A549 (cell line): ENCODE measurements at regions not wholly inside any gene's neighbourhood (a gene's known extent, or its start where the extent isn't known, plus 50 kb on each side); places are given as distances from the start of the nearest gene placed in this dataset.

ENCODE experiments used
- EP300 ChIP-seq, 2 experiments: fragments of >200 bp; sonication (Bioruptor Twin); formaldehyde crosslinking; IDR thresholded peaks; 2 replicates in 1 of 2; 3 replicates in 1 of 2; pipeline ENCODE4 v1.6.1; 2016 to 2017
- POLR2A ChIP-seq: IDR thresholded peaks from 2 replicates; pipeline ENCODE4 v1.6.1; 2012; ENCODE audit warnings: mild to moderate bottlenecking, low read length
- ZC3H11A ChIP-seq: fragments of 450-650 bp; IDR thresholded peaks from 2 replicates; pipeline ENCODE4 v1.6.1; 2014; ENCODE audit warnings: antibody characterized with exemption, mild to moderate bottlenecking
- TF ChIP-seq, protein P1 (sequence below): fragments of >200 bp; sonication (Bioruptor Twin); formaldehyde crosslinking; IDR thresholded peaks from 3 replicates; pipeline ENCODE4 v1.5.1; 2016
- TF ChIP-seq, protein P2 (sequence below): fragments of 200-600 bp; sonication (generic); IDR thresholded peaks from 2 replicates; pipeline ENCODE4 v1.6.1; 2016; ENCODE audit warnings: antibody characterized with exemption, mild to moderate bottlenecking, moderate library complexity

DNA sequence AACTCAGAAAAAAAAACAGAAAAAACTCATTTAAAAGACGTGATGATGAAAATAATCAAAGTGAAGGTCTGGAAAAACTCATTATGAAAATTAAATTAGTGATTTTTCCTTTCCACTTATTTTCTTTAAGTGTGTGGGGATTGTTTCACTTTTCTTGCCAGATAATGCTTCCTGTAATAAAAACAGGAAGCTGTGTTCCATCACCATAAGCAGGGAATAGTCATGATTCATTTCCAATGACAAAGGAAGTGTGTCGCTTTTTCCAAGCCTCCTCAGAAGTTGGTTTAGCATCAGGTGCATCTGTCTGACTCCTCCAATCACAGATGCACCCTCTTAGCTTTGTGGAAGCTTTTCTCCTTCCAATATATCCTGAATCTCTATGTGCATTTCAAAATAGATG is 2068.7 kb downstream of the MAT2B start:
- TF ChIP-seq ZC3H11A, result no peak
- no peak for TF ChIP-seq POLR2A
- TF ChIP-seq, protein P1, sequence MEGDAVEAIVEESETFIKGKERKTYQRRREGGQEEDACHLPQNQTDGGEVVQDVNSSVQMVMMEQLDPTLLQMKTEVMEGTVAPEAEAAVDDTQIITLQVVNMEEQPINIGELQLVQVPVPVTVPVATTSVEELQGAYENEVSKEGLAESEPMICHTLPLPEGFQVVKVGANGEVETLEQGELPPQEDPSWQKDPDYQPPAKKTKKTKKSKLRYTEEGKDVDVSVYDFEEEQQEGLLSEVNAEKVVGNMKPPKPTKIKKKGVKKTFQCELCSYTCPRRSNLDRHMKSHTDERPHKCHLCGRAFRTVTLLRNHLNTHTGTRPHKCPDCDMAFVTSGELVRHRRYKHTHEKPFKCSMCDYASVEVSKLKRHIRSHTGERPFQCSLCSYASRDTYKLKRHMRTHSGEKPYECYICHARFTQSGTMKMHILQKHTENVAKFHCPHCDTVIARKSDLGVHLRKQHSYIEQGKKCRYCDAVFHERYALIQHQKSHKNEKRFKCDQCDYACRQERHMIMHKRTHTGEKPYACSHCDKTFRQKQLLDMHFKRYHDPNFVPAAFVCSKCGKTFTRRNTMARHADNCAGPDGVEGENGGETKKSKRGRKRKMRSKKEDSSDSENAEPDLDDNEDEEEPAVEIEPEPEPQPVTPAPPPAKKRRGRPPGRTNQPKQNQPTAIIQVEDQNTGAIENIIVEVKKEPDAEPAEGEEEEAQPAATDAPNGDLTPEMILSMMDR, result no peak
- TF ChIP-seq EP300 (IDR thresholded peaks at IDR 0.05), result no peak
- TF ChIP-seq, protein P2, sequence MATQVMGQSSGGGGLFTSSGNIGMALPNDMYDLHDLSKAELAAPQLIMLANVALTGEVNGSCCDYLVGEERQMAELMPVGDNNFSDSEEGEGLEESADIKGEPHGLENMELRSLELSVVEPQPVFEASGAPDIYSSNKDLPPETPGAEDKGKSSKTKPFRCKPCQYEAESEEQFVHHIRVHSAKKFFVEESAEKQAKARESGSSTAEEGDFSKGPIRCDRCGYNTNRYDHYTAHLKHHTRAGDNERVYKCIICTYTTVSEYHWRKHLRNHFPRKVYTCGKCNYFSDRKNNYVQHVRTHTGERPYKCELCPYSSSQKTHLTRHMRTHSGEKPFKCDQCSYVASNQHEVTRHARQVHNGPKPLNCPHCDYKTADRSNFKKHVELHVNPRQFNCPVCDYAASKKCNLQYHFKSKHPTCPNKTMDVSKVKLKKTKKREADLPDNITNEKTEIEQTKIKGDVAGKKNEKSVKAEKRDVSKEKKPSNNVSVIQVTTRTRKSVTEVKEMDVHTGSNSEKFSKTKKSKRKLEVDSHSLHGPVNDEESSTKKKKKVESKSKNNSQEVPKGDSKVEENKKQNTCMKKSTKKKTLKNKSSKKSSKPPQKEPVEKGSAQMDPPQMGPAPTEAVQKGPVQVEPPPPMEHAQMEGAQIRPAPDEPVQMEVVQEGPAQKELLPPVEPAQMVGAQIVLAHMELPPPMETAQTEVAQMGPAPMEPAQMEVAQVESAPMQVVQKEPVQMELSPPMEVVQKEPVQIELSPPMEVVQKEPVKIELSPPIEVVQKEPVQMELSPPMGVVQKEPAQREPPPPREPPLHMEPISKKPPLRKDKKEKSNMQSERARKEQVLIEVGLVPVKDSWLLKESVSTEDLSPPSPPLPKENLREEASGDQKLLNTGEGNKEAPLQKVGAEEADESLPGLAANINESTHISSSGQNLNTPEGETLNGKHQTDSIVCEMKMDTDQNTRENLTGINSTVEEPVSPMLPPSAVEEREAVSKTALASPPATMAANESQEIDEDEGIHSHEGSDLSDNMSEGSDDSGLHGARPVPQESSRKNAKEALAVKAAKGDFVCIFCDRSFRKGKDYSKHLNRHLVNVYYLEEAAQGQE, result no peak
